Right lobe of liver (tissue), 6 donors: ENCODE measurements at regions not wholly inside any gene's neighbourhood (a gene's known extent, or its start where the extent isn't known, plus 50 kb on each side); places are given as distances from the start of the nearest gene placed in this dataset.

Experiments used
- ATAC-seq, 4 donors: fragments of 200-7000 bp; cut with Tn5 transposase; one replicate each; pipeline ENCODE4 v1.9.1; 2020; ENCODE audit warnings: mild to moderate bottlenecking in 4 of 4, moderate library complexity in 4 of 4
- DNase-seq, 3 donors: peaks; one replicate each; pipeline ENCODE4 v3.0.0-alpha.2; 2020
- H3K27ac ChIP-seq, 3 donors: fragments of 200-600 bp; one replicate each; pipeline ENCODE4 v1.8.0; 2022
- H3K27me3 ChIP-seq, 2 donors: fragments of 200-600 bp; one replicate each; pipeline ENCODE4 v1.8.0; 2022
- H3K36me3 ChIP-seq, 4 donors: fragments of 200-600 bp; sonication (generic) in 1 of 4; one replicate each; pipeline versions ENCODE4 v1.5.1 to v1.8.0; 2017 to 2022; ENCODE audit warnings: control low read depth in 1 of 4
- H3K4me1 ChIP-seq, 4 donors: fragments of 200-600 bp; sonication (generic) in 1 of 4; one replicate each; pipeline versions ENCODE4 v1.5.1 to v1.8.0; 2017 to 2022; ENCODE audit warnings: control low read depth in 1 of 4
- H3K4me3 ChIP-seq, 3 donors: fragments of 200-600 bp; one replicate each; pipeline ENCODE4 v1.8.0; 2022
- H3K9me3 ChIP-seq, 4 donors: fragments of 200-600 bp; sonication (generic) in 1 of 4; one replicate each; pipeline versions ENCODE4 v1.5.1 to v1.8.0; 2017 to 2022; ENCODE audit warnings: control low read depth in 1 of 4
- POLR2A ChIP-seq: fragments of 450-650 bp; IDR thresholded peaks from one replicate; pipeline ENCODE4 v1.6.1; 2017; ENCODE audit warnings: antibody characterized with exemption, mild to moderate bottlenecking
- WGBS: methylation state at CpG from one replicate; pipeline ENCODE4 v1.1.6; 2018; ENCODE audit warnings: low coverage, low lambda C conversion rate; ENCODE audit not compliant: insufficient coverage; ENCODE audit errors: missing lambda C conversion rate; 5-methylcytosine and 5-hydroxymethylcytosine counted together
- intact Hi-C, 2 donors: fragments of 100-400 bp; cut with DNase I; formaldehyde crosslinking; loops; one replicate each; pipeline versions ENCODE4 v1.11.2 to v1.14.1; 2022
- TF ChIP-seq, protein P1 (sequence below), 4 donors: fragments of 200-600 bp in 3 of 4; fragments of 450-650 bp in 1 of 4; IDR thresholded peaks; one replicate each; pipeline versions ENCODE4 v1.5.1 to v1.8.0; 2016 to 2022; ENCODE audit warnings: antibody characterized with exemption in 4 of 4, mild to moderate bottlenecking in 2 of 4
- donor health status: DM: no; HTN: yes; CAD: no.
- donor health status: DM: no; HTN: no; CAD: no.
- donor health status: DM: no; HTN: no; CAD: no.
- donor health status: DM: no; HTN: yes; CAD: no.
- donor health status: DM: no; HTN: yes; CAD: no.

- H3K27ac ChIP-seq = no peak overlapping the region
- intact Hi-C loops = no loop called here
- no peaks in the 10 kb centered on the region for H3K9me3 ChIP-seq
- TF ChIP-seq POLR2A = no peak
- TF ChIP-seq, protein P1, sequence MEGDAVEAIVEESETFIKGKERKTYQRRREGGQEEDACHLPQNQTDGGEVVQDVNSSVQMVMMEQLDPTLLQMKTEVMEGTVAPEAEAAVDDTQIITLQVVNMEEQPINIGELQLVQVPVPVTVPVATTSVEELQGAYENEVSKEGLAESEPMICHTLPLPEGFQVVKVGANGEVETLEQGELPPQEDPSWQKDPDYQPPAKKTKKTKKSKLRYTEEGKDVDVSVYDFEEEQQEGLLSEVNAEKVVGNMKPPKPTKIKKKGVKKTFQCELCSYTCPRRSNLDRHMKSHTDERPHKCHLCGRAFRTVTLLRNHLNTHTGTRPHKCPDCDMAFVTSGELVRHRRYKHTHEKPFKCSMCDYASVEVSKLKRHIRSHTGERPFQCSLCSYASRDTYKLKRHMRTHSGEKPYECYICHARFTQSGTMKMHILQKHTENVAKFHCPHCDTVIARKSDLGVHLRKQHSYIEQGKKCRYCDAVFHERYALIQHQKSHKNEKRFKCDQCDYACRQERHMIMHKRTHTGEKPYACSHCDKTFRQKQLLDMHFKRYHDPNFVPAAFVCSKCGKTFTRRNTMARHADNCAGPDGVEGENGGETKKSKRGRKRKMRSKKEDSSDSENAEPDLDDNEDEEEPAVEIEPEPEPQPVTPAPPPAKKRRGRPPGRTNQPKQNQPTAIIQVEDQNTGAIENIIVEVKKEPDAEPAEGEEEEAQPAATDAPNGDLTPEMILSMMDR (IDR thresholded peaks at IDR 0.05) = no peak
- no peaks in the 10 kb centered on the region for H3K4me1 ChIP-seq
- ATAC-seq (no peak), DNase-seq (no peak)
- no peaks in the 10 kb centered on the region for H3K27me3 ChIP-seq
- WGBS = 29% methylated on average over 4 of the region's 4 CpGs
- H3K4me3 ChIP-seq = no peak overlapping the region
- H3K36me3 ChIP-seq = no peaks in the 10 kb centered on the region
Observed at GRCh38 chr5:29780401-29780800, 1413.1 kb upstream of the CDH6 start.

GRCh38 chr5:29779141-29779540 lies 1414.3 kb upstream of the CDH6 start:
- DNase-seq (no peak), ATAC-seq (no peak)
- no peak for TF ChIP-seq POLR2A
- TF ChIP-seq, protein P1 (IDR thresholded peaks at IDR 0.05) = no peak
- no peak overlapping the region for H3K27ac ChIP-seq
- no peak overlapping the region for H3K4me3 ChIP-seq
- intact Hi-C loops = no loop called here
- no peaks in the 10 kb centered on the region for H3K27me3 ChIP-seq
- H3K4me1 ChIP-seq = no peaks in the 10 kb centered on the region
- no peaks in the 10 kb centered on the region for H3K9me3 ChIP-seq
- WGBS = 44% methylated on average over 3 of the region's 3 CpGs
- H3K36me3 ChIP-seq = no peaks in the 10 kb centered on the region

- Histone ChIP-seq H3K36me3 (no peaks in the 10 kb centered on the region), H3K4me1 (no peaks in the 10 kb centered on the region), H3K27ac (no peak overlapping the region), H3K9me3 (no peaks in the 10 kb centered on the region), H3K4me3 (no peak overlapping the region), H3K27me3 (no peaks in the 10 kb centered on the region)
- ATAC-seq = no peak
- intact Hi-C loops = no loop called here
- no peak for DNase-seq
- 54% methylated on average over 3 of the region's 3 CpGs for WGBS
- TF ChIP-seq POLR2A = no peak
- TF ChIP-seq, protein P1 (IDR thresholded peaks at IDR 0.05) = no peak
Observed at GRCh38 chr5:29777373-29777772, 1416.1 kb upstream of the CDH6 start.

DNA sequence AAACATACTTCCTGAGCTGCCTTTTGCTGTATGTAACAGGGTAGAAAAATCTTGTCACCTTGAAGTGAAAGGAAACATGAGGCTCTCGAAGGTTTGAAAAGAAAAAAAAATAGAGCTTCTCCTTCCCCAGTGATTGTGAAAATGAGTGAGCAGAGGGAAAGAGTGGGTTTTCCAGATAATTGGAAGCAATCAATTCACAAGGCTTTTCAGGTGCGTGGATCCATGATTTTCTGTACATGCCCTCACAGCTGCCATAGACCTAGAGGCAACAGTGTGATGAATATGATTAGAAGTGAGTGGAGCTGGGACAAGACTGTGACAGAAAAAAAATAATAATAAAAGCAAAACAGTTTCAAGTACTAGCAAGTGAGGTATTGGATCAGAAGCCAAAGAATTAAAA lies 1422.5 kb upstream of the CDH6 start:
- no peak for TF ChIP-seq POLR2A
- TF ChIP-seq, protein P1 (IDR thresholded peaks at IDR 0.05) = no peak
- ATAC-seq (no peak), DNase-seq (no peak)
- intact Hi-C loops = no loop called here
- Histone ChIP-seq H3K9me3 (no peaks in the 10 kb centered on the region), H3K4me3 (no peak overlapping the region), H3K4me1 (no peaks in the 10 kb centered on the region), H3K27me3 (no peaks in the 10 kb centered on the region), H3K27ac (no peak overlapping the region), H3K36me3 (no peaks in the 10 kb centered on the region)
- 45% methylated on average over 2 of the region's 2 CpGs for WGBS

DNA sequence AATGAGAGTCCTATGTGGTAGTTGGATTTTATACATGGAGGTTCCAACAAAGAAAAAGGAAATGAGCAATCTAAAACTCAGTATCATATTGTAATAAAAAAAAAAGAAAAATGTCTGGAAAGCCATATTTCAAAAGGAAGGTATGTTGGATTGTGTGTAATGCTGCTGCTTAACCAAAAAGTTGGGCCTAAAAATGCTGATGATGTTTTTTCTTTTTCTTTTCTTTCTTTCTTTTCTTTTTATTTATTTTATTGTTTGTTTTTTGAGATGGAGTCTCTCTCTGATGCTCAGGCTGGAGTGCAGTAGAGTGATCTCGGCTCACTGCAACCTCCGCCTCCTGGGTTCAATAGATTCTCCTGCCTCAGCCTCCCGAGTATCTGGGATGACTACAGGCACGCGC lies 1424.0 kb upstream of the CDH6 start:
- WGBS = 76% methylated on average over 5 of the region's 5 CpGs
- intact Hi-C loops = no loop called here

More for the DNA sequence above, 1424.0 kb upstream of the CDH6 start:
- ATAC-seq = no peak
- H3K4me3 ChIP-seq = no peak overlapping the region
- no peaks in the 10 kb centered on the region for H3K36me3 ChIP-seq
- no peak for TF ChIP-seq POLR2A
- TF ChIP-seq, protein P1 (IDR thresholded peaks at IDR 0.05) = no peak
- DNase-seq = no peak
- no peaks in the 10 kb centered on the region for H3K9me3 ChIP-seq
- H3K4me1 ChIP-seq = no peaks in the 10 kb centered on the region
- no peaks in the 10 kb centered on the region for H3K27me3 ChIP-seq
- no peak overlapping the region for H3K27ac ChIP-seq
